NCI-H2081 (cell line): ENCODE measurements at regions not wholly inside any gene's neighbourhood (a gene's known extent, or its start where the extent isn't known, plus 50 kb on each side); places are given as distances from the start of the nearest gene placed in this dataset.
"Not testable (repeated sequence)": the region's sequence is repeated elsewhere in the genome, so short reads cannot be mapped to it uniquely, and the experiment has no call there.

Experiments
- DNase-seq, 2 experiments: peaks; one replicate each; lab custom pipeline; 2025; lab: John Stamatoyannopoulos, UW

DNA sequence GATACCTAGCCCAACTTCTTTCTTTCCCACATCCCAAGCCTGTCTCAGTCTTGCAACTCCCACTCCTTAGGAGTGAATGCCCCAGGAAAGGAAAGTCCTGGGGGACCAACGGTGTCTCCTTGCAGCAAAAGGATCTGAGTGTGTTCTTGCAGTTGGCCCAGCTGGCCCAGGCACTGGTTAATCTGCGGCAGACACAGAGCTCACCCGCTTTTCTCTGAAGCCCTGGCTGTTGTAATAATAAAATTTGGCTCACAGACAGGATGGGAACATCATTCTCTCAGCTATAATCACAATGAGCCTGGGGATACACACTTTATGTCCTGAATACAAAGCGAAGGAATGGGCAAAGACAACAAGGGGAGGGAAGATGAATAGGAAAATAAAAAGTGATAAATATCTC is 185.6 kb upstream of the ADRA1D start:
- DNase-seq: no peak

DNA sequence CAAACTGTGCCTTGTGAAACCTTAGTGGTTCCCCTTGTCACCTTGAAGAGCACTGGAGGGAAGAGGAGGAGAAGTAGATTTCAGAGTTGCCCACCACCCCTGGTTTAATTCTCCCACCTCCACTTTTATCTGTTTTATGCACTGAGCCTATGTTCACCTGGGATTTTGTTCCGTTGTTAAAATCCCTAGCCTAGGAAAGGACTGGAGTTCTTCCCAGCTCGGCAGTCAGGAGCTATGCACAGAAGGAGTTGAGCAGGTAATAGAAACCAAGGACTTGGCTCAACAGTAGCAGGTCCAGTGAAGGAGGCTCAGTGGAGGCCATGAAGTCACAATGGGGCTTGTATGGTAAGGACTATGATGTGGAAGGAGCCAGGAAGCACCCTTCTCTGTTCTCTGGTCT is 182.4 kb upstream of the ADRA1D start:
- DNase-seq: no peak

DNA sequence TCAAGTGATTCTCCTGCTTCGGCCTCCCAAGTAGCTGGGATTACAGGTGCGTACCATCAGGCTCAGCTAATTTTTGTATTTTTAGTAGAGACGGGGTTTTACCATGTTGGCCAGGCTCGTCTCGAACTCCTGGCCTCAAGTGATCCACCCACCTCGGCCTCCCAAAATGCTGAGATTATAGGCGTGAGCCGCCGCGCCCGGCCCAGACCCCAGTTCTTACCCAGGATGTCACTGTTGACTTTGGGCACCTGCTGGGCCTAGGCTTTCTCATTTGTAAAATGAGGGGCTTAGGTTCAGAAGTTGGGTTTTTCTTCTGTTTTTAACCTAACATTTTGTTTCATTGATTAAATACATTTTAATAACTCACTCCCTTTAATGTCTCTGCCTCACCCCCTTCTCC is 181.7 kb upstream of the ADRA1D start:
- DNase-seq: not testable (repeated sequence)

DNA sequence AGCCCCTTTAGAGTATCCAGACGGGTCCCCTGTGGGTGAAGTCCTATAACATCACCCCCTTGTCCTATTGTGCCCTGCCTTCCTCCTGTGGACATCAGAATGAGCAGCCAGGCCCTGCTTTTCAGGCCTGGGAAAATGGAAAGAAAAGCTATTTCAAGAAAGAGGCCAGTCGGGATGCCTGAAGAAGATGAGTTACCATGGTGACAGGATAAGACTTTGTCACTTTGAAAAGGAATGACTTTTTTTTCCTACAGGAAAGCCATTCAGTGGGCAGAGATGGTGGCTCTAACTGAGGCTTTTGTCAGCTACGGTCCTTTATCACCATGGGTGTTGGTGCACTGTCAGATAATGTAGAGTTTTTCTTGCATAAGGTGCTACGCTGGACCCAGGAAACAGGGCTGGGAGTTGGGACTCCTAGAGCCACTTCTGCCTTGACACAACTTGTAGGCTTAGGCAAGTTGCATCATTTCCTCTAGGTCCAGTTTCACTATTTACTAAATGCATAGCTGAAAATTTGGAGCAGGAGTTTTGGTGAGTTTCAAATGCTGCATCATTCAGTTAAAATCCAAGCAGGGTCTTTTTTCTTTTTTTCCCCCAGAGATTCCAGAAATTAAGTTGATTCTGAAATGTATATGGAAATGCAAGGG is 179.0 kb upstream of the ADRA1D start:
- no peak for DNase-seq

DNA sequence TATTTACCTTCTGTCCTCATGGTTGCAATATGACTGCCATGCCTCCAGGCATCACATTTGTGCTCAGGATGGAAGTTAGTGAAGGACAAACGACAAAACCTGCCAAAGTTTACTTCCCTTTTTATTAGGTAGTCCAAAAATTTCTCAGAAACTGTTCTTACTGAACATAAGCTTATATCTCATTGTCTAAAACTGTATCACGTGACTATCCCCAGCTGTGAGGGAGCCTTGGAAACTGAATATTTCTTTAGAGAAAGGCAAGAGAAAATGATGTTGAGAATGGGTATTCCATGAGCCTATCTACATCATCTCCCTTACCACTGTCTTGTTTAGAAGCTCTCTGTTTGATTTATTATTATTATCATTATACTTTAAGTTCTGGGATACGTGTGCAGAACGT is 169.1 kb upstream of the ADRA1D start:
- DNase-seq: no peak

DNA sequence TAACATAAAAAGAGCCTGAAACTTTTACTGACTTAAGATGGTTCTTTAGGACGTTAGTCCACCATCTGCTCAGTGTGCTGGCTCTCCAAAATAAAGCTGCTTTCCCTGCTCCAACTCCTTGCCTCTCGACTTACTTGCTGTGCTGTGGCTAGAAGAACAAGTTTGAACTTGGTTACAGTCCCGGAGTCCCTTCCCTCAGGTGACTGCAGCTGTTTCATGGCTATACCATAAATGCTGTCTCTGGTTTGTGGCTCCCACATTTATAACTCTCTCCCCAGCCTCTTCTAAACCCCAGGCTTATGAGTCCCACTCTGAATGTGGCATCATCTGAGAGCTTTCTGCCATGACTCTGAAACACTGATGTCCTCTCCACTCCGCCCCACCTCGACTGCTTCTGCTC is 166.2 kb upstream of the ADRA1D start:
- DNase-seq: no peak

DNA sequence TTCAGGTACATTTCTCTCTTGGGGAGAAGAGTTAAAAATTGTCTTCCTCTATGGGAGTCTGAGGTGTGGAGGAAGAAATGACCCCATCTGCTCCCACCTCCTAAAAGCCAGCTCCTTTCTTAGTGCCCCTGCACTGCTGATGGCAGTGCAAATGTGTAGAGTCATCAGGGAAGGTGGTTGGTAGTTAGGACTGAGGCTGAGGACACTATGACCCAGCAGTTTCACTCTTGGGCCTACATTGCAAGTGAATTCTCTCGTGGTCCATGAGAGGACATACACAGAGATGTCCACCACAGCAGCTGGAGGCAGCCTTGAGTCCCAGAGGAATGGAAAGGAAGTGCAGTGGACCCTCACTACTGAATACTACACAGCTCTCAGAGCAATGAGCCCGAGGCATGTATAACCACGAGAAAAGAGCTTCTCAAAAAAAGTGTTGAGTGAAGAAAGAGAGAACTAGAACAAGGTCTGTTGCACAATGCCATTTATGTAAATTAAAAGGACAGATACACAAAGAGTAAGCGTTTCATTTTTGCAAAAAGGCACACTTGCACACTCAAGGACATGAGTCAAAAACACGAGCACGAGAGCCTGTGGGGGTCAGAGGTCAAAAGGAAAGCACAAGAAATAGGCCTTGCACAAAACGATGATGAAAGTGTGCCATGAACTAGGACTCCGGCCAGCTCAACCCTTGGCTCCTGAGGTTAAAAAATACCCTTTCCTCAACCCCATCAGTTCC is 164.4 kb upstream of the ADRA1D start:
- no peak for DNase-seq

DNA sequence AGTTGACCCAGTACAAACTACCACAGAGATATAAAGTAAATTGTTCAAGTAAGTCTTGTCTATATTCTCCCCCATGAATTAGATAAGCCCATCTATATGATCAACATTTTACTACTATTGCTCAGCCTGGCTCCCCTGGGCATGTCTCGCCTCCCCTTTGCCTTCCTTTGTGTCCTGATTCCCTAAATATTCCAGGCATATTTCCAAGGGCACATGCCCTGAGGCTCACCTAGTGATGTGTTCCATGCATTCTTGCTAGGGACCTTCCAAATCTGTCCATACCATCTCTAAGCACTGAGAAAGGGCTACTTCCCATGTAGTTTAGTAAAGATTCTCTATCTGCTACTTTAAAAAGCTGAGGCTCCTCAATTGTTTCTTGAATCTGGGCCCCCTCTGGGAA is 163.1 kb upstream of the ADRA1D start:
- DNase-seq: no peak

DNA sequence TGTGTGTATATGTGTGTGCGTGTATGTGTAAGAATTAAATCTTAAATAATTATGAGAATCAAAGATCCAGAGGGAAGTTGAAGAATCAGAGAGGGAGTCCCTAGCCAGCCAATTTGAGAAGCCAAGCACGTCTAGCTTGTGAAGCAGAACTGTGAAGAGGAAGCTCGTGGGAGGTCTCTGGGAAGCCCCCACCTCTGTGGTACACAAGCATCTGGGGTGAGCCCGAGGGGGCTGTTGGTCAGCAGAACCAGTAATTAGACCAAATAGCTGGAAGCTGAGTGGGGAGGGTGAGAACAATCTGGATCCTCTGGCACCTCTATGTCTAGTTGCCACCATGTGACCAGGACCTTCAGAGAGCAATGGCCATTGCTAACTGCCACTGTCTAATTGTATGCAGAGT is 162.7 kb upstream of the ADRA1D start:
- no peak for DNase-seq

DNA sequence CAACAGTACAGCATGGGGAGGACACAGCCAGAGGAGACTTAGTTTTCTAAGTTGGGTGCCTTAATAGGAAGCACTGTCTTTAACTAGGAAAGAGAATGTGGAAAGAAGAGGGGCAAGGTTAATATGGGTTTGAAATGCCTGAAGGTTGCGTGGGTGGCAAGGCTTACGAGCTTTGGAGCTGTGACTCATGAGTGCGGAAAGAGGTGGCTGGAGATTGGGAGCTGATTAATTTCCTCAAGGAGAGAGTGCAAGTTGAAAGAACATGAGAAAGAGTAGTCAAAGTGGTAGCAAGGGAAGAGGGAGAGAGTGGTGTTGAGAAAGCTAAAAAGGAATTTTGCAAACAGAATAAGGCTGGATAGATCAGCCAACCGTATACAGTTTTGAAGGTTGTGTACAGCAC is 157.5 kb upstream of the ADRA1D start:
- no peak for DNase-seq

DNA sequence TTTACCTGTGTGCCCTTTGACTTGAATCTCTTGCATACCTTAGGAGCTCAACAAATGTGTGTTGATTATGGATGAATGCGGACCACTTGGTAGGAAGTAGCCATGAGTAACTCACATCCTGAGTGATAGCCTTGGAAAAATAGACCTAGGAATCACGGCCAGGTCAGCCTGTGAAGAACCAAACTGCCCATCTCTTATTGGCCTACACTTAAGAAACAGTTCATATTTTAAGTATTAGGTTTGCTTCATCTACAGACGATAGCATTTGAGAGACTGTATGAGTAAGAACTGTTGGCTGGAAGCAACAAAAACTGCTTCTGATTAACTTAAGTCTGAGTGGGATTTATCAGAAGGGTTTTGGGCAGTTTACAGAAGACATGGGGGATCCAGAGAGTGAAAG is 152.5 kb upstream of the ADRA1D start:
- no peak for DNase-seq

DNA sequence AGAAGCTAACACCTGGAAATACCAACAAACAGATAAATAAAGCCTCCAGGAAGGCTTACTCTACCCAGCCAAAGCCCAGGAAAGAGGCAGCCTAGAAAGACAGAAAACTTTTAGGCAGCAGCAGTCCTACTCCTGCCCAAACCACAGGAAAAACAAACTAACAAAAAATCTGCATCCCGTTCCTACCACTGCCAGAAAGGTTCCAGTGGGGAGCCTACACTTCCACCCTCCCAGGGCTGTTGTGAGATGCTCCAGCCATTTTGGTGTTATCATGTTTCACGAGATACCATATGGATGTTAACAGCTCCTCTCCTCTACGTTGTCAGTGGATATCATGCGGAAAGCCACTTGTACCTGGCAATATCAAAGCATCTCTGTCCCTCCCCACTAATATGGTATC is 135.9 kb upstream of the ADRA1D start:
- no peak for DNase-seq

DNA sequence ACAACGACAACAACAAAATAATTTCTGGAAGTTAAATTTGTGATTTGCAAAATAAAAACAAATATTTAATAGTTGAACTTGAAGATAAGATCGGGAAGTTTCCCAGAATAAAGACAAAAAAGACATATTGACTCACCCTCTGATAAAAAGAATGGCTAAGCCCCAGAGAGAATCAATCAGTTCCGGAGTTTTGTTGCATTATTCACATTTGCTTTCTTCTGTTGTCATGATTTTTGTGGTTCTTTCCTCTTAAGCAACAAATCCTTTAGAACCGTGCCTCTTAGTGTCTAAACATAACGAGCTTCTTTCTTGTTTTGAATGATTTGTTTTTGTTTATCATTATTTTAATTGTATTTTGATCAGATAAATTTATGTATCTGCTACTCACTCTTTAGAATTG is 134.9 kb upstream of the ADRA1D start:
- no peak for DNase-seq

DNA sequence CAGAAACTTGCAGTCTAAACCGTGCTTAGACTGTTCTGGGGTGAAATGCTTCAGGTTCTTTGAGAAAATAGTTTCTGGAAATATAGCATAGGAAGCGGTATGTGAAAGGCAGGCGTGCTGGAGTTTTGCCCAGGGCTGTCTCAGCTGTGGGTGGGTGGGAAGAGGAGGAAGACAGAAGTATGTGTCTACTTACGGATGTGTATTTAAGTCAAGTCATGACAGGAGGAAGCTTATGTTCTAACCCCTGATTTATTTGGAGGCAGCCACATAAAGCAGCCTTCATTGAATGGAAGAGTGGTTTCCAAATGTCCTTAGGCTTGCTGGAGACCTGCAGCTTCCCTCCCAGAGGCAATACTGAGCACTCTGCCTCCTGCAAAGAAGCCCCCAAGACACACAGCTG is 126.8 kb upstream of the ADRA1D start:
- DNase-seq: no peak

DNA sequence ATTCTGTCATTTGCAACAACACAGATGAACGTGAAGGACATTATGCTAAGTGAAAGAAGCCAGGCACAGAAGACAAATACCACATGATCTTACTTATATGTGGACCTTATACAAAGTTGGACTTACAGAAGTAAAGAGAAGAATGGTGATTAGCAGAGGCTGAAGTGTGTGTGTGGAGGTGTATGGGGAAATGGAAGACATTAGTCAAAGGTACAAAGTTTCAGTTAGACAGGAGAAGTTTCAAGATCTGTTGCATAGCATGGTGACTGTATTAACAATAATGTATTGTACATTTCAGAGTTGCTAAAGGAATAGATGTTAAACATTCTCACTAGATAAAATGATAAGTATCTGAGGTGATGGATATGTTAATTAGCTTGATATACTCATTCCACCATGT is 124.4 kb upstream of the ADRA1D start:
- no peak for DNase-seq

DNA sequence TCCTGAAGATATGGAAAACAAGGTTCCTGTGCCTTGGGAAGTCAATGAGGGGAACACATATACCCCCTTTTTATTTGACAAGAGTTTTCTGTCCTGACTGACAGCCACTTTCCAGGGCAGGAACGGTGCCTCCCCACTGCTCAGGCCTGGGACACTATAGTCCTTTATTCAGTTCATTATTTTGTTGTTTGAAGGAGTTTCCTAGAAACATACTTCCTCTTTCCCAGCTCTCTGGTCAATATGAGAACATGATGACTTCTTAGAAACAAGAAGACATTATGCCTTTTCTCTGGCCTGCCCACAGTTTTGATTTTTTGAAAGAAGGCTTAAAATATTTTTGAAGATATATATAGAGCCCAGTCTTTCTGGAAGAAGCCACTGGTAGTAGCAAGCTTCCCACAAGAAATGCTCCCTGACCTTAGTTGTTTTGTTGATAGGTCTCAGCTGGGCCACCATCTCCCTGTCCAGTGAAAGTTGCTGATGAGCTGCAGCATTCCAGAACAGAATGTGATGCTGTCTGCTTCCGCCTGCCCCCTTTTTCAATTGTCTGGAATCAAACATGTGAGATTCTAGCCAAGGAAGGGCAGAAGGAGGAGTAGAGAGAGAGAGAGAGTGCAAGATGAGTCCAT is 122.7 kb upstream of the ADRA1D start:
- no peak for DNase-seq

DNA sequence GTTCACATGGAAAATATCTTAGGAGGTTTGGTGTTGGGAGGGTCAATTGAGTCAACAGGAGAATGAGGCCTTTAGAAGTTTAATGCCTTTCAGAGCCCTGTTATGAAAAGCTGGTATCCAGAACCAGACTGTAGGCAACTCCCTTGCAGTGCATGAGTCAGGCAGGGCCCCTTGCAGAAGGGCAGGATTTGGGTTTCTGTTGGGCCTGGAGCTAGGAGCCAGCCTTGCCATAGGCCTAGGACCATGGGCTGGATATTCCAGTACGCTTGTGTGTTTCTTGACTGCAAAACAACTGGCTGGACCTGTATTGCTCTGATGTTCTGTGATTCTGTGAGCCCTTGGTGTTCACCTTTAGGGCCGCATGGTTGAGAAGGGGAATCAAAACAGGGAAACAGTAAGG is 121.8 kb upstream of the ADRA1D start:
- DNase-seq: no peak

DNA sequence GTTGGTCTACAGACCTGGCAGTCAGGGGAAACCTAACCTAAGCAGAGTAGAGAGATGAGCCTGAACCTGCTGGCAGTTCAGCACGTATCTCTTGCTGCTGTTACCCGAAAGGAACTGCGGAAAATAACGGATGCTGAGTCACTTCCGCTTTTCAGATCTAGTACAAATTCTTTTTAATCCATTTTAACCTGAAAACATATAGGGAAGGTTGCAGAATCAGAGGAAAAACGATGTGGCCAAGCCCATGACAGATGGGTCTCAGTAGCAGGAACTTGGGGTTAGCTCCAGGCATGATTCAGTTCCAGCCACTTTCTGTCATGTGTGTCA is 120.7 kb upstream of the ADRA1D start:
- DNase-seq: no peak

DNA sequence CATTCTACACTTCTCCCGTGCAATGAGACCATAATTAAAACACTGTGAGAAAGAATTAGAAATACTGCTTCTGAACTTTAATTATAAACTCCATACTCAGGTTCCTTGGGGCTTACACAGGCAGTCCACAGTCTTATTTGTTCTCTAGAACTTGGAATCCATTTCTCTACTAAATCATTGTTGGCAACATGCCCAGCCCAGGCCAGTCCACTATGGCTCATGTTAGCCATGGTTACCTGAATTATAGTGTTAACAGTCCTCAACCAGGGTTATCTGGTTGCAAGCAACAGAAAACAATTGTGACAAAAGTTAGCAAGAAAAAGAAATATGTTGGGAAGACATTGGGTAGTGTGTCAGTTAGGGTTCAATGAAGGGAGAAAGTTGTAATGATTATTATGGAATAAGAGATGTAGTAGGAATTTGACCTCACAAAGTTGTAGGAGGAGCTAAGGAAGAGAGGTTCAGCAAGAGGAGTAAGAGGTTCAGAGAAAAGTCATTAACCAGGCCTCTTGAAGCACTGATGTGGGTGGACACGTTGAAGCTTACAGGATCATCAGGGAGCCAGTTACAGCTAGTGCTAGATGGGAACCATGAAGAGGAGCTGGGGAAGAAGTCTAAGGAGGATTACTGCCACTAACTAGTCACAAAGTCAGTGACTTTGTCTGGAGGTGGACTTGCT is 120.2 kb upstream of the ADRA1D start:
- no peak for DNase-seq

DNA sequence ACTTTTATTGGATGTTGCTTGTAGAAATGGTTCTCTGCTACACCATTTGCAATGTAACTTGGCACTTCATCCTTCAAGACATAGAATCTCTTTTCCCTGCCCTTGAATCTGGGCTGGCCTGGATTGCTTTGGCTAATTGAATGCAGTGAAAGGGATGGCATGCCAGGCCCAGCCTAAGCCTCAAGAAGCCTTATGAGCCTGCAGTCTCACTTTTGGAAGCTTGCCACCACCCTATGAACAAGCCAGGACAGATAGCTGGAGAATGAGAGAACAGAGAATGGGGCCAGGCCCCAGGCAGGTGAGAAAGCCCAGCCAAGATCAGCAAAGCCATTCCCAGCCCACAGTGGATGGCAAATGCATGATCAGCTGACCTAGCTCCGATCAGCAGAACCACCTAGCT is 117.0 kb upstream of the ADRA1D start:
- no peak for DNase-seq

DNA sequence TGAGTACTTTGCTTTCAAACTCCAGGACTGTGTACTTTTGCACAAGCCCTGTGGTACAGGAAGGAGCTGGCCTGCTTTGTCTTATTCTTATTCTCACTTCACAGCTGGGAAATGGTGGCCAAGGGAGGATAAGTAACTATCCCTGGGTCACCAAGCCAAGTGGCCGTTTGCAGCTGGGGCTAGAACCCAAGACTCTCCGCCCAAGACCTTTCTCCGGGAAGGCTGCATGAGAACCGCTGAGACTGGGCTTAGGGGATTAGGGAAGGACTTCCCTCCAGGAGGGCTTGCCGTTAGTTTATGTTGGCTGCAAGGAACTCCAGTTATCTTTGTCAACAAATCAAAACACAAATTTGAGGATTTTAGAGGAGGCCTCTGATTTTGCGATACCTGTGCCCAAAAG is 109.5 kb upstream of the ADRA1D start:
- no peak for DNase-seq

DNA sequence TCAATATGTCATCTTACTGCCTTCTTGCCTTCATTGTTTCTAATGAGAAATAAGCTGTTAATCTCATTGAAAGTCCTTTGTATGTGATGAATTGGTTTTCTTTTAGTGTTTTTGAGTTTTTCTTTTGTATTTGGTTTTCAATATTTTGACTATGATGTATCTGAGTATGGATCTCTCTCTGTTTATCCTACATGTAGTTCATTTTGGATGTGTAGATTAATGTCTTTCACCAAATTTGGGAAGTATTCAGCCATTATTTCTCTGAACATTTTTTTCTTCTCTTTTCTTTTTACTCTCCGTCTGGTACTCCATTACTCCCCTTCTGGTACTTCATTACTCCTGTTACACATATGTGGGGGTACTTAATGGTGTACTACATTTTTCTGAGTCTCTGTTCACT is 103.3 kb upstream of the ADRA1D start:
- no peak for DNase-seq

DNA sequence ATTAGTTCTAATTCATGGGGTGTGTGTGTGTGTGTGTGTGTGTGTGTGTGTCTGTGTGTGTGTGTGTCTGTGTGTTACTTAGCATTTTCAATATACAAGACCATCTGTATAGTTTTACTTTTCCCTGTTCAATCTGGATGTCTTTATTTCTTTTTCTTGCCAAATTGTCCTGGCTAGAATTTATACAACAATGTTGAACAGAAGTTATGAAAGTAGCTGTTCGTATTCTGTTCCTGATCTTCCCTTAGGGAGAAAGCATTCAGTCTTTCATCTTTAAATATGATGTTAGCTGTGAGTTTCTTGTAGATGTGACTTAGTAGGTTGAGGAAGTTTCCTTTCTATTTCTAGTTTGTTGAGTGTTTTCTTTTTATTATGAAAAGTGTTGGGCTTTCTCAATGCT is 101.0 kb upstream of the ADRA1D start:
- no peak for DNase-seq
